ENCODE measurements at regions not wholly inside any gene's neighbourhood (a gene's known extent, or its start where the extent isn't known, plus 50 kb on each side); places are given as distances from the start of the nearest gene placed in this dataset.

DNA sequence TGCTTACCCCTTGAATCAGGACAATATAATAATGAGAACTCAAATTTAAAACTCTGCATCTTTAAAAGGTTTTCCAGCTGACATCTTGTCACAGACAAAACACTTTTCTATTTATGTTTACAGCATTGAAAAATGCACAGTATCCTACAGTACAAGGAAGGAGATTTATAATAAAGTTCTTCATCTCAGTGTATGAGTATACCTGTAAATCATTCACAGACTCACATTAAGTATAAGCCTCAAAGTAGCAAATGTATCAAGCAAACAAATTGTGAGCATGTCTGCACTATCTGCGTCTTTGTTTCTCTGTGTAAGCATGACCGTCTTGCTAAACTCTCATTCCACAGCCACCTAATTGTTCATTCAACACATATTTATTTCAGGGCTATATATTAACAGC, 52.8 kb downstream of the PPP1R2C start:
- no peaks in the 10 kb centered on the region for H4K20me1 ChIP-seq (ENCODE audit: insufficient read depth, low read length, poor library complexity, severe bottlenecking)
- no peak overlapping the region for H3K4me3 ChIP-seq (ENCODE audit: low read length, poor library complexity, severe bottlenecking)
- H3K27me3 ChIP-seq (ENCODE audit: insufficient read depth, low read length, poor library complexity, severe bottlenecking): no peaks in the 10 kb centered on the region
- H2AFZ ChIP-seq (ENCODE audit: low read length): no peak overlapping the region
- H3K79me2 ChIP-seq (ENCODE audit: insufficient read depth, low read length): no peaks in the 10 kb centered on the region
- H3K9ac ChIP-seq (ENCODE audit: low read depth, low read length, poor library complexity, severe bottlenecking): no peak overlapping the region
- H3K36me3 ChIP-seq (ENCODE audit: insufficient read depth, low read length): no peaks in the 10 kb centered on the region
- no peaks in the 10 kb centered on the region for H3K9me3 ChIP-seq (ENCODE audit: insufficient read depth, low read depth, low read length)
- no peak for TF ChIP-seq EZH2phosphoT487 (IDR thresholded peaks at IDR 0.05; ENCODE audit: borderline replicate concordance)
- TF ChIP-seq, protein P1, sequence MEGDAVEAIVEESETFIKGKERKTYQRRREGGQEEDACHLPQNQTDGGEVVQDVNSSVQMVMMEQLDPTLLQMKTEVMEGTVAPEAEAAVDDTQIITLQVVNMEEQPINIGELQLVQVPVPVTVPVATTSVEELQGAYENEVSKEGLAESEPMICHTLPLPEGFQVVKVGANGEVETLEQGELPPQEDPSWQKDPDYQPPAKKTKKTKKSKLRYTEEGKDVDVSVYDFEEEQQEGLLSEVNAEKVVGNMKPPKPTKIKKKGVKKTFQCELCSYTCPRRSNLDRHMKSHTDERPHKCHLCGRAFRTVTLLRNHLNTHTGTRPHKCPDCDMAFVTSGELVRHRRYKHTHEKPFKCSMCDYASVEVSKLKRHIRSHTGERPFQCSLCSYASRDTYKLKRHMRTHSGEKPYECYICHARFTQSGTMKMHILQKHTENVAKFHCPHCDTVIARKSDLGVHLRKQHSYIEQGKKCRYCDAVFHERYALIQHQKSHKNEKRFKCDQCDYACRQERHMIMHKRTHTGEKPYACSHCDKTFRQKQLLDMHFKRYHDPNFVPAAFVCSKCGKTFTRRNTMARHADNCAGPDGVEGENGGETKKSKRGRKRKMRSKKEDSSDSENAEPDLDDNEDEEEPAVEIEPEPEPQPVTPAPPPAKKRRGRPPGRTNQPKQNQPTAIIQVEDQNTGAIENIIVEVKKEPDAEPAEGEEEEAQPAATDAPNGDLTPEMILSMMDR (conservative IDR thresholded peaks at IDR 0.05; ENCODE audit: low read length): no peak
- H3F3A ChIP-seq (ENCODE audit: low read depth): no peaks in the 10 kb centered on the region
- H3K4me1 ChIP-seq (ENCODE audit: insufficient read depth, low read length, poor library complexity, severe bottlenecking): no peaks in the 10 kb centered on the region
- no peaks in the 10 kb centered on the region for H3K9me2 ChIP-seq (replicated peaks; ENCODE audit: low read depth, low read length)
- no peak overlapping the region for H3K4me2 ChIP-seq (ENCODE audit: low read depth, low read length, poor library complexity, severe bottlenecking)

GRCh38 chrX:42720209-42720608, 57.8 kb downstream of the PPP1R2C start:
- Histone ChIP-seq H3K27me3 (ENCODE audit: insufficient read depth, low read length, poor library complexity, severe bottlenecking) (no peaks in the 10 kb centered on the region), H3K4me3 (ENCODE audit: low read length, poor library complexity, severe bottlenecking) (no peak overlapping the region), H3K9me3 (ENCODE audit: insufficient read depth, low read depth, low read length) (no peaks in the 10 kb centered on the region), H3K4me1 (ENCODE audit: insufficient read depth, low read length, poor library complexity, severe bottlenecking) (peaks cover 3% of the 10 kb centered on the region), H3K9ac (ENCODE audit: low read depth, low read length, poor library complexity, severe bottlenecking) (no peak overlapping the region), H3K9me2 (replicated peaks; ENCODE audit: low read depth, low read length) (no peaks in the 10 kb centered on the region), H3K36me3 (ENCODE audit: insufficient read depth, low read length) (no peaks in the 10 kb centered on the region), H3K4me2 (ENCODE audit: low read depth, low read length, poor library complexity, severe bottlenecking) (no peak overlapping the region), H4K20me1 (ENCODE audit: insufficient read depth, low read length, poor library complexity, severe bottlenecking) (no peaks in the 10 kb centered on the region), H3K79me2 (ENCODE audit: insufficient read depth, low read length) (no peaks in the 10 kb centered on the region), H2AFZ (ENCODE audit: low read length) (no peak overlapping the region), H3F3A (ENCODE audit: low read depth) (no peaks in the 10 kb centered on the region)
- TF ChIP-seq, protein P1 (conservative IDR thresholded peaks at IDR 0.05; ENCODE audit: low read length): no peak
- TF ChIP-seq EZH2phosphoT487 (IDR thresholded peaks at IDR 0.05; ENCODE audit: borderline replicate concordance): no peak

DNA sequence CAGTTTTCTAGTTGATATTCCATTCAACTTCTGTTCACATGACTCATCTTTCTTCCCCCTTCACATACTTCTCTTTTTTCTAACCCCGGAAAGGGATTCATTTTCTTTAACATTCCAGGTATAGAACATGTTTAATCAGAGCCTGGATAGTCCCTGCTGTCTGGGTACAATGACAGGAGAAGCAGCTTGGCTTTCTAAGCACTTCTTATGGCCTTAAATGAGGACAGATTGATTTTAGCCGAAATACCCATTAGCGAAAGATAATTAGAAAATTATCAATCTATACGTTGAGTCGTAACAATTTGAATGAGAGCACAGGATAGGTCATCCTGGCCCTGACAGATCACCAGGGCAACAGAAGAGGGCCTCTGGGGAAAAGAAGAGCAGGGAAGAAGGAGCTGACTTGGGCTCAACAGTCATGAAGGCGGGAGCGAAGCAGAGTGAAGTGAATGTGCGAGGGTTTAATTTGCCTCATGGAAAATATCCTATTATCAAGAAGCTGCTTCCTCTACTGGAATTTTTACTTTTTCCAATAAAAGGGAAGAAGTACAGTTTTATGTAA, 62.2 kb downstream of the PPP1R2C start:
- H3K79me2 ChIP-seq (ENCODE audit: insufficient read depth, low read length): no peaks in the 10 kb centered on the region
- no peaks in the 10 kb centered on the region for H3K9me2 ChIP-seq (replicated peaks; ENCODE audit: low read depth, low read length)
- H3K9ac ChIP-seq (ENCODE audit: low read depth, low read length, poor library complexity, severe bottlenecking): no peak overlapping the region
- TF ChIP-seq, protein P1 (conservative IDR thresholded peaks at IDR 0.05; ENCODE audit: low read length): no peak
- no peak for TF ChIP-seq EZH2phosphoT487 (IDR thresholded peaks at IDR 0.05; ENCODE audit: borderline replicate concordance)
- no peaks in the 10 kb centered on the region for H3K27me3 ChIP-seq (ENCODE audit: insufficient read depth, low read length, poor library complexity, severe bottlenecking)
- no peak overlapping the region for H3K4me2 ChIP-seq (ENCODE audit: low read depth, low read length, poor library complexity, severe bottlenecking)
- H3K4me1 ChIP-seq (ENCODE audit: insufficient read depth, low read length, poor library complexity, severe bottlenecking): peaks cover 3% of the 10 kb centered on the region
- H3K9me3 ChIP-seq (ENCODE audit: insufficient read depth, low read depth, low read length): no peaks in the 10 kb centered on the region
- H3K36me3 ChIP-seq (ENCODE audit: insufficient read depth, low read length): no peaks in the 10 kb centered on the region
- H4K20me1 ChIP-seq (ENCODE audit: insufficient read depth, low read length, poor library complexity, severe bottlenecking): no peaks in the 10 kb centered on the region
- H3F3A ChIP-seq (ENCODE audit: low read depth): no peaks in the 10 kb centered on the region
- no peak overlapping the region for H3K4me3 ChIP-seq (ENCODE audit: low read length, poor library complexity, severe bottlenecking)
- H2AFZ ChIP-seq (ENCODE audit: low read length): no peak overlapping the region

Data from Loucy (cell line).